EH (cell line): ENCODE measurements at regions not wholly inside any gene's neighbourhood (a gene's known extent, or its start where the extent isn't known, plus 50 kb on each side); places are given as distances from the start of the nearest gene placed in this dataset.

Experiments used
- DNase-seq: peaks from one replicate; pipeline ENCODE4 v3.0.0-alpha.2; 2015; ENCODE audit warnings: low read depth

DNA sequence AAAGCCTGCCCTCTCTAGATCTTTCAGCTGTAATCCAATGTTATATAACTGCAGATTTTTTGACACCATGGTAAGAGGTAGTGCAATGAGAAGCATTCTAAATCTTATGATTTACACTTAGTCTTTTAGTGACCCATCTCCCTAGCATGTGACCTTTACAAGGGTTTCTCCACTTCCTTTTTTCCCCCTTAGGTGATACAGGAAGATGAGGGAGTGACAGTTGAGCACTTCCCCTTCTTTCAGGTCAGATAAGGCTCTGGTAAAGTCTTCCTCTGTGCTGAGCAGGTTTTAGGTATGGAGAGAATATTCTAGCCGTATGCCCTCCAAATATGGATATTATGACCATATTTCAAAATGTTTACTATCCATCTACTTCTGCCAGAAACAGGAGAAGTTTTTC, 753.6 kb downstream of the JRKL start:
- no peak for DNase-seq

DNA sequence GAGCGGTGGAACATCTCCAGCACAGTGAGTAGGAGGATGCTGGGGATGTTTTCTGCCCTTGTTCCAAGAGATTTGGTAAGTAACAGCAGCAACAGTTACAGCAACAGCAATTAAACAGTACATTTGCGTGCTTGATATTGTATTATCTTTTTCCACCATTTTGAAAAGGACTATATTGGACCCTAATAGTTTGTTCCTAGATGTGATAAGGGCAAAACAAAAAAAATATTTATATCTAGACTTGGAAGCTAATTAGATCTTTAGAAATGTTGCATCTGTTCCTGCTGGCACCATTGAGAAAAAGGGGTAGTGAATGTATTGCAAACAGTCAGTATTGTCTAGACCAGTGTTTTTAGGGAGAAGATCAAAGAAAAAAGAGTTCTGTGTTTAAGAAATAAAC, 759.9 kb downstream of the JRKL start:
- no peak for DNase-seq

DNA sequence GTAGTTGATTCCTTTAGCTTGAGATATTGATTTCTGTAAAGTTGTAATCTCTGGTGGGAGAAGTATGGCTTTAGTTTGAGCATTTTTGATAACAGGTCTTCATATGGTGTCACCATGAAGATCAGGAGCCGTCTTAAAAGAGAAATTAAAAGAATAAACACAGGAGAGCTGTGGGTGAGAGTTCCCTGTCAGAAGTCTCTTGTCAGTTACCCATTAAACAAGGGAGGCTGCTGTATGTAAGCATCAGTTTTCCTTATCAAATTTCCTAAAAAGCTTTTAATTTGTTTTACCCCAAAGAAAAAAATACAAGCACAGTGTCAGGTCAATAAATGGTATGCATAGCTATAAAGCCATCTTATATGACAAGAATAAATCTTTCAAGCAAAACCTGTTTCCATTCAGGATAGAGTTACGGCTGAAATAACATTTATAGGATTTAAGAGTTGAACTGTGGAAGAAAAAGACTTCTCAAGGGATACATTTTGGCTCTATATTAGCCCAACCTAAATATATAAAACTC, 767.5 kb downstream of the JRKL start:
- DNase-seq, result no peak

DNA sequence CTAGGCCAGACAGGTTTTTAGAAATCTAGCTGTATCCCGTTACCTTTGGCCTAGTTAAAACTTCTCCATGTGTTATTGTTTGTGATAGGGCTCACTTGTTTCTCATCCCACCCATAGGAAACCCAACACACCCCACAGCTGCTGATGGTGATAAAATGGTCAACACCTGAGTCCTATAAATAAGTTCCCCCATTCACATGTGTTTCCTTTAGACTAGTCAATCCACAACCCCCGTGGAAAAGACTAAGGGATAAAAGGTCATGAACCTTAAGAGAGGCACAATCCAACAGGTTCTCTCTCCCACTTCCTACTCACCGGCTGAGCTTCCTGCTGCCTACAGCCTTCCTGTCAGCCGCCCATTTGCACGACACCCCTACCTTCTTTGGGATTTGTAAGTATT, 768.4 kb downstream of the JRKL start:
- DNase-seq, result no peak

DNA sequence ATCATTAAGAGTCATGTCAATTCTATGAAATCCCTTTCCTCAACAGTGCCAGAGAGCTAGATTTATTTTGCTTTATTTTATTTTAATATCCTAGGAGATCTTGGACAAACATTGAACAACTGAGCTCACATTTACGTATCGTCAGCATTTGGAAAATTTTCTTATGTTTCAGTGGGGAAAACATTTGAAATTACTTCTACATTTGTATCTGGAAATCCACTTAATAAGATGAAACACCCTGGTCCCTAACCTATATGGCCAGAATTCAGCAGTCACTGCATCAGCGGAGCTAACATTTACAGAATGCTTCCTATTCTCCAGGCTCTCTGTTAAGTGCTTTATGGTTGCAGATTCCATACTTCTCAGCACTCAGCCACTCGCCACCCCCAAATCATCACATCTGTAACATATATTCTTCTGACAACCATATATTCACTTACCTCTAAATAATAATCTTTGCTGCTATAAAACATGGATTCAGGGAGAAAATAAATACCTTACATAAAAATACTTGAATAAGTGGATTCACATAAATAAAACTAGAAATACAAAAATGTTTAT, 773.9 kb downstream of the JRKL start:
- DNase-seq, result no peak

DNA sequence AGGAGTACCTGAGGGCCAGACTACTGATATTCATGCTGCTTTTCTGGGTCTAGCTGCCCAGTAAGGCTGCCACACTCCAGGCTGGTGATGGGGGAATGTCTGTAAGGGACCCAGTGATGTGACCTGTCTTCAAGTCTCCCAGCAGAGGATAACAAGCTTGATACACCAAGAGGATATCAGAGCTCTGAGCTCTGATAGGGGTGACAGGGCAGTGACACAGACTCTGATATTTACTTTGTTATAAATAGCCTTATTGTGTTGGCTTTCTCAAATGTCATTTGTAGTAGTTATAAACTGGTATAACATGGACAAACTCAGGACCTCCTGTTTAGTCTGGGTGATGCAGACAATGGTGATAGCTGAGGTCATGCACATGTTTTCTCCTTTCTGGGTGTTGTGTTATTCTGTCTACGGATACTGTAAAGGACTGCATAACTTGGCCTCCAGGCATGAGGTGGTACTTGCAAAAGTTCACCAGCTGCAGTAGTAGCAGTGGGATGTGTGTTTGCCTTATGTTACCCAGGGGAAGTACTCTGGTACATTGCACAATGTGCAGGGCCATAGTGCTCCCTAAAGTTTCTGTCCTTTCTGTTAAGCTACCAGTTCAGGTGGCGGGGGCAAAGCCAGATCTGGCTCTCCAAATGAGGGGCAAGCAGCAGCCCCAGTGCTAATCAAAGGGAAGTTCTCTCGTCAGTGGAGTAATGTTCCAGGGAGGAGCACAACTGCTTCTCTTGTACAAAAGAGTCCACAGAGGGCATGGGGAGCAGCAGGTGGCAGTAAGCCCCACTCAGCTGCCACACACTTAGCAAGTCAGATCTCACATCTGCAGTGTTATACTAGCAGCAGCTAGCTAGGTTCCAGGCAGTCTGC, 812.2 kb downstream of the JRKL start:
- DNase-seq, result no peak

DNA sequence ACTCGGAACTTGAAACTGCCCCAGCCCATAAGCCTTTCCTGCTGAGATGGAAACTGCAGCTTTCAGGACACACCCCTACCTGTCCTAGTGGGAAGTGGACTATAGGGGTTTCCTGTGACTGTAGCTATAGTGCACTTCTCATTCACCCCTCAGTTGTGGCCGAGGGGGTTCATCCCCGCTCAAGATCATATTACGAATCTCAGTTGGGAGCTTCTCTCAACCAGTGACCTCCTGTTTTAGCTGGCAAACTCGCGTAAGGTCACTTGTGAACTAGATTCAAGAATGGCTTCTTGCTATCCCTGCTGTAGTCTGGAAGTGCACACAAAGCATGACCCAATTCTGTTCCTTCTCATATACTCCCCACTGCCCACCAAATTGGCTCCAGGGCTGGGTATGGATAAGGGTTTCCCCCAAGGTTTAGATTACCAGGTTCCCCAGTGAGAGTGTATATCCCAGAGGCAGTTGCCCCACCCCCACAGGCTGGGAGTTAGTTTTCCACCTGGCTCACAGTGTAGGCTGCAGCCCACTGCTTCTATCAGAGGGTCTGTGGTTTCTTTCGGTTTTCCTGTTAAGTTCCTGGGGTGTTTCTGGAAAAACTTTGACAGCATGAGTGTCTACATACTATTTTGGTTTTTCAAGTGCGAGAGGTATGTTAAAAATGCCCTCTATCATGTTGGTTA, 812.9 kb downstream of the JRKL start:
- DNase-seq, result no peak

DNA sequence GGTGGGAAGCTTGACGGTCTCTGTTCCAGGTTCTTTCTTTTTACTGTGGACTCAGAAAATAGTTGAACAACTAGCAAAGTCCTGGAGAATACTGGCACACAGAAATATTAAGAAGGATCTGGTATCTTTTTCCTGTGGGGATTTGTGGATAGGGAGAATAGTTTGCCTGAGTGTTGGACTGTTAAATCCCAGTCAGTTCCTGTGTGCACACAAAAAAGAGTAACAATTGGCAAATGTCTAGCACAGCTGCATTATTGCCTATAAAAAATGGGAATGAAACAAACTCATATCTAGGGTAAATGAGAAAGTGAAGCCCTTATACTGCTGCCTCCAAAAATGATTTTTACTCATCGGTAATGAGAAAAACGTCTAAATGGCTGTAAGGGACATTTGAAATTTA, 828.2 kb downstream of the JRKL start:
- DNase-seq, result no peak

DNA sequence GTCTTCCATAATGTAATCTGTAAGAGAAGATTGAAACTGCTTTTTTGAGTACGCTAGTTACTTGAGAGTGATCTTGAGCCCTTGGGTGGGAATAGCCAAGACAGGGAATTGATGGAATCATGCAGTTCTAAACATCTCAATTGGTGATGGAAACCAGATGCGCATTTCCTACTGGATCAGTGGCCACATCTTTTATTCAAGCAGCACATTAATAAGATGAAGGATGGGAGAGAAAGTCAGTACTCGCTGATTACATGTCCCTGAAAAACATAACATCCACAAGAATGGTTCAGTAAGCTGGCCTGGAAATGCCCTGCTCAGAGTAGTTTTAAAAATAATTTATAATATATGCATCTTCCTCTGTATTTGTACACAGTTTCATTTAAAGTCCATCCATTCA, 833.8 kb downstream of the JRKL start:
- no peak for DNase-seq

DNA sequence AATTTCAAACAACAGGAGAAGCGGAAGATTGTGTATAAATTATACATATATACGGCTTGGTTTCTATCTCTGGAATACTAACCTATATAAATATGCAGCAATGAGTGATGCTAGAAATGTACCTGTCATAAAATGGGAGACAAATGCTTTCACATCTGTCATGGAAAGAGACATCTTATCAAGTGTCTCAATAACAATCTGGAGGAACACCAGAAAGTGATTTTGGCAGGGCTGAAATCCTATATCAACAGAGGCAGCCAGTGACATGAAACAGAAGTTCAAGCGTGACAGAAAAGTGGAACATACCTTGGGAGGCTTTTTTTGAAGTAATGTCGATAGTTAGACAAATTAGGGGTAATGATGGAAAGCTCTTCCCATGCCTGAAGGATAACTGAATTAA, 834.6 kb downstream of the JRKL start:
- no peak for DNase-seq

DNA sequence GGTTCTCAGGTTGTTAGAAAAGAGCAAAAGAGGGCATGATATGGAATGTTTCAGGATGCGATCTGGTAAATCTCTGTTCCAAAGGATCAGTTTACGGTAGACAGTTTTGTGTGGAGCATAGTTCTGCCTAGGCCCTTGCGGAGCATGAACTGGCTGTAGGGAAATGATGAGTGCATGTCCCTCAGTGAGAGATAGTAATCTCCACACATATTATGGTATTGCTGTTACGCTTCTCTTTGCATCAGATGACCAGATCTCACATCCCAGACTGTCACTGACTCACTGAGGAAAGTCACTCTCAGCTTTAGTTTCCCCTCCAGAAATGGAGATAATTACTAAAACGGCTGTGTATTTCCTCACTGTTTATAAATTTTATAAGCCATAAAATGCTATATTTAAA, 836.0 kb downstream of the JRKL start:
- no peak for DNase-seq

DNA sequence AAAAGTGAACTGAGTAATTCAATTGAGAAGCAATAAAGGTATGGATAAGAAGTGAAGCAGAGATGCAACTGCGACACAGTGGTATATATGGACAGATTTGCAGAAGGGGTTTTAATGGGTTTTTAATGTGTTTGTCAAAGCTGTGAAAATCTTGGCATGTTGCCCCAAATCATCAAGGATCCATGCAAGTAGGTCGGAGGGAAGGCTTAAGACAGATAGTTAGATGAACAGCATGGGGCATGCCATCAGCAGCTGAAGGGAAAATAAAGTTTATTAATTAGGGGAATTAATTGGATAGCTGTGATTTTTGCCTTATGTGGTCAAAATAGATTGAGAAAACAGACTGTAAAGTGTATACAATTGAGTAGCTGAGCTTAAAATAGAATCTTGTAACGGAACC, 840.1 kb downstream of the JRKL start:
- no peak for DNase-seq

DNA sequence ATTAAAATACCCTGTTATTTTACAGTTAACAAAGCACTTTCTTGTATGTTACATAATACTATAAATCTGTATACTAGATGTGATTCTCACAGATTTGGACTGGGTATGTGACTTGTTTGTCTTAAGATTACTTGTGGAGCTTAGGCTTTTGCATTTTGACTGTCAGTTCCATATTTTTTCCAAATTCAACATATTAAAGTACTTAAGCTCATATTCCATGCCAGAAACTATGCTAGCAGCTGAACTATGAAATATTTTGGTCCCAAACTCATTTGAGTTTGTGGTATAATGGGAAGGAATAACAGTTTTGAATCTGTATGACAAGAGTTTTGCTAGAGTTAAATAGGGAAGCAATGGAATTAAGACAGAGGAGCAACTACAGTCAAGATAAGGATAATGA, 841.4 kb downstream of the JRKL start:
- DNase-seq, result no peak

DNA sequence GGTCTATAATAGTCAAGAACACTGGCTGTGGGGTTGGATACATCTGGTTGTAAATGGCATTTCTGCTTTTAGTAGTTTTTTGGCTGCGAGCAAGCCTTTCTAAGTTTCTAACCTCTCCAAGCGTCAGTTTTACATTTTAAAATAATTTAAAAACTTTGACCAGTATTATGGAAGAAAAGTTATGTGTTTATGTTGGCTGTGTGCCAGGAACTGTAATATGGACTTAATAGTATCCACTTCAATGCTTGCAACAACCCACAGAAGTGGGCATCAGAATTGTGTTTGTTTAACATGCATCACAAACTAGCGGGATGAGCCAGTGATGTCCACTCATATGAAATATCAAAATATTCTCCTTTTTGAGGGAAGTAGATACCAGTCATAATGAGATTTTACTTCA, 844.2 kb downstream of the JRKL start:
- DNase-seq, result no peak

DNA sequence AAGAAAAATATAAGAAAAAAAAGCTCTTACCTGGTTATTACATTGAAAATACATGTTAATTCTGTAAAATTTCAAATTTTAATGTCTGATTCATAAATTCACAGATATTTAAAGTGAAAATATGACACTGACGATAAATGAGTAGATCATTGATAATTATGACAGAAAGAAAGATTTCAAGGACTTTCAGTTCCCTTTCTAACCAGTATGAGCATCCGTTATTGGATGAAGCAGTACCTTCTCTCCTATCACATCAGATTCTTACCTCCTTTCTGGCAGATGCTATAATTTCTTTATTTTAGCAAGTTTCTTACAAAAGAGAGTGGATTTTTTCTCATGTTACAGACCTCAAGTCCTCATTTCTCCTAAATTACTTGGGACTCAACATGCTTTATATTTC, 847.3 kb downstream of the JRKL start:
- DNase-seq, result no peak

DNA sequence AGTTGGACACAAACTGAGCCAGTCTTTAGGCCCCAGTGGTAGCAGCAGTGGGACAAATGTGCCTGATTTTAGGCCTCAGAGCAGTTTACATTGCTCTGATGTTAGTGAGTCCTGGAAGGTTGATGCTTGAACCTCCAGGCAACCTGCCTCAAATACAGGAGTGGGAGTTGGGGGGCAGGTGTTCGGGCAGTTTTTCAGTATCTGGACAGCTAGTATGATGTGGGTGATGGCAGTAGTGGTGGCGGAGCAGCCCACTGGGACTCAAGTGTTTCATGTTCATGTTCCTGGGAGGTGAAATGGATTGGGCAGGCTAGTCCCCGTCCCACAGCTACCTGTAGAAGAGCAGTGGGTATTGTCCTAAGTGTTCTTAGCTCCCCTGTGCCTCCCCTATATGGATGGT, 857.8 kb downstream of the JRKL start:
- DNase-seq, result no peak

DNA sequence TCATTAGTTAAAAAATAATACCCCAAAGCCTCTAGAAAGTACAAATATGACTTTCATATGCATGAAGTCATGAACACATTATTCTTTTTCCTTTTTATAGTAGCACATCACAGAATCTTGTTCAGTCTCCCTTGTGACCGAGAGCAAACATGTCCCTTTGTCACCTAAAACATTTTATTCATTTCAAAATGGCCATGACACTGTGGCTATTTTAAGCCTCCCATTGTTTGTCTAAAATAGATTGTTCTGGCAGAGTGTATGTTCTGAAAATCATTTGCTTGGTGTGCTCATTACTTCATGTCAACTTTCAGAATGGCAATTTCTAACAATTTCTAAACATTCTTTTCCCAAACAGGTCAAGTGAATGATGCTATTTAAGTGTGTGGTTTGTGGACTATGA, 865.0 kb downstream of the JRKL start:
- DNase-seq, result no peak

DNA sequence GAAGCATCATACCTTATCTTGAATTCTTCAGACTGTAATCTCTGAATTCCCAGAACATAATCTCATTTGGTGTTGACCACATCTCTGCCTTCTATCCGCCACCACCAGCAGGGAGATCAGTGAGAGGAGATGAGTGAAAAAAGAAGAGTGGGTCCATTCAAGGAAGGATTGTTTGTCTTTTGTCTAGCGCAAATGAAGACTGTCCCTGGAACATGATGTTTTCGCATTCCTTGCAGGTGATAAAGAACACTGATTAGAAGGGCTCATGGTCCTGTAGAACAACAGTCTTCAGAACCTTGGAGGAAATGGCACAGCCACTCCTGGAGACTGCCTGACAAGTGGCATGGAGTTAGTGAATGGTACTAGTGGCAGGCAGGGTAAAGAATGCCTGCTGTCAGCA, 869.6 kb downstream of the JRKL start:
- no peak for DNase-seq

DNA sequence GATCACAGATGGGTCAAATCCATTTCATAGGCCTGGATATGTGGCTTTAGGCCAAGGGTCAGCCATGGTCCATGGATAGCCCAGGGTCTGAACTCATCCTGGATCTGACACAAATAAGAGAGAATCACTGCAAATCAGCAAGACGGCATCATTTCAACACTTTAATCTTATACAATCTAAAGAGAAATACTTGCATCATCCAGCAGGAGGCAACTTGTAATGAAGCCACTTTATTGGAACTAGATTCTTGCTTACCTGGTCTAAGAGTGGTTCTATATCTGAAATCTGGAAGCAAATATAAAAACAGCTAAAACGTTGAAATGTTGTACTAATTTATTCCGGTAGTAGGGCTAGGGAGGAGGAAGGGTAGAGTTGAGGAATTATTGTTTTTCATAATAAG, 870.1 kb downstream of the JRKL start:
- no peak for DNase-seq

DNA sequence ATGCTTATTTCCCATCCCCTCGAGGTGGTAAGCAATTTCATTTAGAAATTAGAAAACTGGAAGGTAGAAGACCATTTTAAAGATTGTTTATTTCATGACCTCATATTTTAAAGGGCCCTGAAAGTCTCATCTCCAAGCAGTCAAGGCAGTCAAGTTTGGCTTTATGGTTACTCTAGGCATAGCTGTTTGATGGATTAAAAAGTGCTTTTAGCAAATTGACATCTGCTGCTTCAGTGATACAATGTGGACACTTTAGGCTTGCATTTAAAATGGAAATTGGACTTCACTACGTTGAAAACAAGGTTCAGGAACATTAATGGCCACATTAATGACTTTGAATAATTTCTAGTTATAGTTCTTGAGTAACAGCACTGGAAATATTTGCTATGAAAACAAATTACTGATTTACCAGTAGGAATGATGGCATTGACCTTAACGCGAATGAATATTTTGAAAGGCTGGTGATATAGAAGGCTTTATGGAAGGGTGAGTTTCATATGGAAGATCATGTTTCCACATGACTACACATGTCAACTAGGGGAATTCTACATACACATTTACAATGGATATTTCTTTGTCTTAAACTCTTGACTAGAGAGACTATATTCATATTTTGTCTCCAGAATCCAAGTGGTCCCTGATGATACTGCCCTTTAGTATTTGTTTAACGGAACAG, 873.5 kb downstream of the JRKL start:
- DNase-seq, result no peak

DNA sequence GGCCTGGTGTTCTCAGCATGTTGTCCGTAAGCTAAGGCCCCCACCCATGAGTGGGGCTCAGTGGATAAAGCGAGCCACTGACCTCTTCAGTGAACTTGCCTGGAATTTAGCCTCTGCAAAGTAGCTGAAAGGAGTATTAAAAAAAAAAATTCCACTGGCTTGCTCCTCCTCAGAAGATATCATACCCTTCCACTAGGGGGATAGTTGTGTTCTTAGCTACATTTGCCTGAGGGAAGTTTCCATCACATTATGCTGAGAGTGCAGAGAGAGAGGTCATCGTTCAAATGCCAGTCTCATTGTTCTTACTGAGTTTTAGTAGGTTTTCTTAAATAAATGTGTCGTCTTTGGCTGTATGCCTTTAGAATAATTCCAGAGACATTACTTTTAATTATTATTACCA, 879.7 kb downstream of the JRKL start:
- DNase-seq, result no peak

DNA sequence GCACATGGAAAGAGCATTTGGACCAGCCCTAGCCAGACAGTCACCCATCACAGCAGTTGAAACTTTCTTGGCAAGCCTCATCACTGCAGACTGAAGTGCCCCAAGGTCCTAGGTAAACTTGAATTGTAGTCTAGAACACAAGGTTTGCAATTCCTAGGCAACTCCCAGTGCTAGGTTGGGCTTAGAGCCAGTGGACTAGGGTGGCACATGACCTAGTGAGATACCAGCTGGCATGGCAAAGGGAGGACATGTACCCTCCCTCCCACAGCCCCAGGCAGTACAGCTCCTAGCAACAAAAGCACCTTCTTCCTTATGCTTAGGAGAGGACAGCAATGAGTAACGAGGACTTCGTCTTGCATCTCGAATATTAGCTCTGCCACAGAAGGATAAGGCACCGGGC, 889.5 kb downstream of the JRKL start:
- DNase-seq, result no peak

DNA sequence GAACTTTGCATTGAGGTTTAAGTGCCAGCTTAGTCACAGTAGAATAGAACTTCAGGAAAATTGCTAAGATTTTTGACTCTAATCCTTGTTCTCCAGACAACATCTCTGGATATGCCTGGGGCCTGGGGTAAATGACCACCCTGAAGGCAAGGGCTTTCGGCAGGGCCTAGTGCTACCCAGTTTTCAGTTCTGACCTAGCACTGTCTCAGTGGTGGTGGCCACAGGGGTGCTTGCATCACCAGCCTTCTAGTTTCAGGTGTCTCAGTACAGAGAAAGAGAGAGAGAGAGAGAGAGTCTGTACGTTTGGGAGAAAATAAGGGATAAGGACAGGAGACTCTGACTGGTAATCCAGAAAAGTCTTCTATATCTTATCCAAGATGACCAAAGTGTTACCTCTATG, 890.5 kb downstream of the JRKL start:
- no peak for DNase-seq
